HEK293 (cell line): ENCODE measurements at regions not wholly inside any gene's neighbourhood (a gene's known extent, or its start where the extent isn't known, plus 50 kb on each side); places are given as distances from the start of the nearest gene placed in this dataset.

Experiments used
- CTCF ChIP-seq: fragments of 450-650 bp; formaldehyde crosslinking; IDR thresholded peaks from 2 replicates; pipeline ENCODE4 v1.5.1; 2016; ENCODE audit warnings: missing biosample characterization, missing genetic modification characterization
- ZNF138 ChIP-seq: fragments of 450-650 bp; formaldehyde crosslinking; IDR thresholded peaks from 2 replicates; pipeline ENCODE4 v1.5.1; 2016; ENCODE audit warnings: missing biosample characterization, missing genetic modification characterization, borderline replicate concordance
- ZNF146 ChIP-seq: fragments of 450-650 bp; formaldehyde crosslinking; IDR thresholded peaks from 2 replicates; pipeline ENCODE4 v1.5.1; 2016; ENCODE audit warnings: missing biosample characterization, missing genetic modification characterization
- ZNF184 ChIP-seq: fragments of 450-650 bp; IDR thresholded peaks from 2 replicates; pipeline ENCODE4 v1.5.1; 2018; ENCODE audit warnings: missing biosample characterization, mild to moderate bottlenecking, missing genetic modification characterization
- ZNF214 ChIP-seq: fragments of 450-650 bp; formaldehyde crosslinking; IDR thresholded peaks from 2 replicates; pipeline ENCODE4 v1.5.1; 2017; ENCODE audit warnings: missing biosample characterization, mild to moderate bottlenecking, missing genetic modification characterization, borderline replicate concordance
- ZNF274 ChIP-seq, 2 experiments: fragments of 200-500 bp in 1 of 2; fragments of 450-650 bp in 1 of 2; sonication (Bioruptor generic) in 1 of 2; formaldehyde crosslinking in 1 of 2; IDR thresholded peaks; 2 replicates each; pipeline versions ENCODE4 v1.5.1 to v1.6.1; 2014 to 2016; ENCODE audit warnings: borderline replicate concordance in 1 of 2, inconsistent platforms in 1 of 2, low read length in 1 of 2, missing biosample characterization in 1 of 2, missing genetic modification characterization in 1 of 2
- ZNF624 ChIP-seq: fragments of 450-650 bp; formaldehyde crosslinking; IDR thresholded peaks from 2 replicates; pipeline ENCODE4 v1.5.1; 2017; ENCODE audit warnings: missing biosample characterization, missing genetic modification characterization
- ZSCAN5A ChIP-seq: fragments of 450-650 bp; formaldehyde crosslinking; IDR thresholded peaks from 2 replicates; pipeline ENCODE4 v1.5.1; 2016; ENCODE audit warnings: missing biosample characterization, missing genetic modification characterization

- TF ChIP-seq ZNF214 (tag by site-specific recombination) (no peak), CTCF (tag by site-specific recombination) (no peak), ZNF146 (tag by site-specific recombination) (no peak), ZNF184 (tag by site-specific recombination) (no peak), ZNF274 (IDR thresholded peaks at IDR 0.05; ENCODE audit: low read length) (no peak), ZNF274 (tag by site-specific recombination; IDR thresholded peaks at IDR 0.05; ENCODE audit: borderline replicate concordance) (no peak), ZNF138 (tag by site-specific recombination) (no peak), ZSCAN5A (tag by site-specific recombination) (no peak), ZNF624 (tag by site-specific recombination) (no peak)
These were observed 94.9 kb upstream of the POU3F1 start for GRCh38 chr1:38141483-38141882.
